GM18511 (cell line): ENCODE measurements at regions not wholly inside any gene's neighbourhood (a gene's known extent, or its start where the extent isn't known, plus 50 kb on each side); places are given as distances from the start of the nearest gene placed in this dataset.

Experiments used
- ATAC-seq: cut with Tn5 transposase; IDR thresholded peaks from one replicate; pipeline ENCODE4 v1.9.1; 2021; ENCODE audit warnings: mild to moderate bottlenecking, moderate library complexity; ENCODE audit not compliant: unreplicated experiment

DNA sequence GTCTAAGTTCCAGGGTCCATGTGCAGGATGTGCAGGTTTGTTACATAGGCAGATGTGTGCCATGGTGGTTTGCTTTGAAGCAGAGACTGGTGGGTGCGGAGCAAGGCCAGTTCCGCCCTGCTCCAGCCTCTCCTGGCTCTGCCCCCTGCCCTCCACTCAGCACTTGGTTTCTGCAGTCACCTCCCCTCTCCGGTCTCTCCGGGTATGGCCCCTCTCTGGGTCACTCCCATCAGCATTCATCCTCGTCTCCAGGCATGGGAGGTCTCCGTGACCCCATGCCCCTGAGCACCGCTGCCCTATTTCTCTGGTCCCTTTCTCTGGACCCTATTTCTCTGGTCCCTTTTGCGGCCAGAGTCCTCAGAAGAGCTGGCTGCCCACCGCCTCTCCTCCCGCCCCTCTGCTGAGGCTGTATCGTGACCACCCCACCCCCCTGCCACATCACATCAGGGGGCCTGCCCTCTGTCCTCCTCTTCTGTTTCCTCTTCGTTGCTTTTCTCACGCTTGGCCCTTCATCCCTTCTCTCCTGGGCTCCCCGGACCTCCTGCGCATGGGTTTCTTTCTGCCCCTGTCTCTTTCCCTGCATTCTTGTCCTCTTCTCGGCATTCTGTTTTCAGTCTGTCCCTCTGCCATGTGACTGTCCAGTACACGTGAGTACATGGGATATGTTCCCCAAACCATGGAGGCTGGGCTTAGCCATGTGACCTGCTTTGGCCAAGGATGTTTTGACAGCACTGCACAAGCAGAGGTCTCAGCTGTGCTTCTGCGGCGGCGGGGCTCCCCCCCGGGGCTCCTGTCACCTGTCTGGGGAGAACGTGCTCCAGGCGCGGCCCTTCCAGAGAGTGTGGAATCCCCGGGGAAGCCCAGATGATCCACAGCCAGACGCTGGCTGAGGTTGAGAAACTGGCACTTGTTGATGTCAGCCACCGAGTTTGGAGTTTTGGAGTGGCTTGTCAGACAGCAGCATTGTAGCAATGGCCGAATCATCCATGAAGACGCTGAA lies 54.4 kb upstream of the C1orf174 start:
- ATAC-seq, result no peak

DNA sequence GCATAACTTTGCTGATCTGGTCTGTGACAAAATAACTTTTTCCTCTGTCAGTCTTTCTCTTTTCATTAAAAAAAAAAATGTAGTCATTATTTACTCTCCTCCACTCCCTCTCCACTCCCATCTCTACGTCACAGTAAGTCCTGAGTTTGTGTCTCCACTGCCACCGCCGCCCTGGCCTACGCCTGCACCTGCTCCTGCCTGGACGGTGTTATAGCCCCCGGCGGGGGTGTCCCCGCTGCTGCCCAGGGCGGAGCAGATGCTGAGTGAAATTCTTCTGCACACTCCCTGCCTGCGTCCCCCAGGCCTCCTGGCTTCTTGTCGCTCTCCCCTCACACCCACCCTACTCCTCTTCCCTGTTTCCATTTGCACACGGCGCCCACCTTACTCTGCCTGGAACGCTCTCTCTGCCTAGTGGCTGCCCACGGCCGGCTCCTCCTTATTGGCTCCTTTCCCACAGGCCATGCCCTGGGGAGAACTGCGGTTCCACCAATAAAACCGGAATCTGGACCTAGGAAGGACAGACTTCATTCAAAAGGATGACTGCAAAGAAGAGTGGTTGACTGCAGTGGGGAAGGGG lies 55.2 kb upstream of the C1orf174 start:
- no peak for ATAC-seq

DNA sequence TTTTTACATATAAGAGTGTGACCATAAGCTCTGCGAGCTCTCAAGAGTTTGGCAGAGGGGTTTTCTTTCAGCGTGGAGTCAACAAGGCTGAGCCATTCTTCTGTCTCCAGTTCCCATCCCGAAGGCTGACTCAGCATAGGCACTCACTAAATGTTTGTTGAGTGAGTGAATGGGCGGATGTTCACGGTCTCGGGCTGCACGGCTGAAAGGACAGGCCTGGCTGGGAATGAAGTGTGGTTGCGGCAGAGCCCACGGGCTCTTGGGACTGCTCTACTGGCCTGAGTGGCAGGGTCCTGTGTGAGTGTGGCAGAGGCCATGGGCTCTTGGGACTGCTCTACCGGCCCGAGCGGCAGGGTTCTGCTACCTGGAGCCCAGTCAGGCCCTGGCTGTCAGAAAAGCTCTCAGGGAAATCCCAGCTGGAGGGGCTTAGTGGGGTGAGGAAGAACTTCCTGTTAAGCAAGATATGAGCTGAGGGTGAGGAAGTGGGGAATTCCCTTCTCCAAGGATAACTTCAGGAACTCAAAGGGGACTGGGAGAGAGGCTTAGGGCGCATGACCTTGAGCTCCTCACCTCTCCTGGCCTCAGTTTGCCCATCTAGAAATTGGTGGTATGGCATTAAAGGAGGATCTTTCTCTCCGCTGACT lies 56.6 kb upstream of the C1orf174 start:
- ATAC-seq, result no peak

DNA sequence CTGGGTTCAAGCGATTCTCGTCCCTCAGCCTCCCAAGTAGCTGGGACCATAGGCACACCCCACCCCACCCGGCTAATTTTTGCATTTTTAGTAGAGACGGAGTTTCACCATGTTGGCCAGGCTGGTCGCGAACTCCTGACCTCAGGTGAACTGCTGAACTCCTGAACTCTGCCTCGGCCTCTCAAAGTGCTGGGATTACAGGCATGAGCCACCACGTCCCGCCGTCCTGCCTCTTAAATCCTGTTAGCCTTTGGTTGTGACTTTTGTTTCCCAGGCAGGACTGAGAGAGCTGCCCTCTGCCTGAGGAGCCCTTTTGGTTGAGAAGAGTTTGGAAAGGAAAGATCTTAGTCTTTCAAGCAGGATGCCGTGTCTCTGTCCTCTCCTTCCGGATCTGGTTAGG lies 59.3 kb upstream of the C1orf174 start:
- no peak for ATAC-seq

- no peak for ATAC-seq
Observed at GRCh38 chr1:3963554-3963953, 63.5 kb upstream of the C1orf174 start.

- no peak for ATAC-seq
Observed at GRCh38 chr1:3965693-3966092, 65.6 kb upstream of the C1orf174 start.

GRCh38 chr1:3968851-3969250 lies 68.8 kb upstream of the C1orf174 start:
- no peak for ATAC-seq

- ATAC-seq, result no peak
Observed at GRCh38 chr1:3971981-3972380, 71.9 kb upstream of the C1orf174 start.

DNA sequence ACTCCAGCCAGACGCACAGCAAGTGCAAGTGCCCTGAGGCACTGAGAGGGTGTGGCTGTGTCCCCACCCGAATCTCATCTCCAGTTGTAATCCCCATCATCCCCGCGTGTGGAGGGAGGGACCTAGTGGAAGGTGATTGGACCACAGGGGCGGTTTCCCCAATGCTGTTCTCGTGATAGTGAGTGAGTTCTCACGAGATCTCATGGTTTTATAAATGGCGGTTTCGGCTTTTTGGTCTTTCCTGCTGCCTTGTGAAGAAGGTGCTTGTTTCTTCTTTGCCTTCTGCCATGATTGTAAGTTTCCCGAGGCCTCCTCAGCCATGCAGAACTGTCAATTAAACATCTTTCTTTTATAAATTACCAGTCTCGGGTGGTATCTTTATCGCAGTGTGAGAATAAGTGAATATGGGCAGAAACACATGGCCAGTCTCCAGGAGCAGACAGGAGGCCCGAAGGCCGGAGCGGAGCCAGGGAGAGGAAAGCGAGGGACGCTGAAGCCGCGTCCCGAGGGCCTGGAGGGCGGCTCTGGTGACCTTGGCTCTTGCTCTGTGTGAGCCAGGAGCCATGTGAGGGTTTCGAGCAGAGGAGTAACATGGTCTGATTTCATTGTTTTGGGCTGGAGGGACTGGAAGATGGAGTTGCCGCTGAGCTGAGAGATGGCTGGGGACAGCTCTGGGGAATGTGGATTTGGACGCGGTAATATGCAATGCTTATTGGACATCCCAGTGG lies 76.0 kb upstream of the C1orf174 start:
- no peak for ATAC-seq

DNA sequence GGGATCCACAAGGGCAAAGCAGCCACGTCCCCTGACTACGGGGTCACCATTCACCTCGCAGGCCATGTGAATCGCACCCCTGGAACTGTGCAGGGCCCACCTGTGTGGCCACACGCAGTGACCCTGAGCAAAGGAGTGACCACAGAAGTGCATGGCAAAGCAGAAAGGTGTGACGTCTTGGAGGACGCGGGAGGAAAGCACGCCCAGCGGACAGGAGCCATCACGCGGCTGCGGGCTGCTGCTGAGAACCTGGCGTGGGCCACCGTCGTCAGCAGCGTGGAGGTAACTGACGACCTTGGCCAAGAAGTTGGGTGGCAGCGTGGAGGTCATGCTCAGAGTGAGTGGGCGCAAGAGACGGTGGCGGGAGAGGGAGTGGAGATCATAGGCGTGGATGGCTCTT lies 76.7 kb upstream of the C1orf174 start:
- ATAC-seq, result no peak

GRCh38 chr1:3978196-3978989 lies 78.3 kb upstream of the C1orf174 start:
- no peak for ATAC-seq

GRCh38 chr1:3978990-3979325 lies 78.9 kb upstream of the C1orf174 start:
- no peak for ATAC-seq

- no peak for ATAC-seq
Observed at GRCh38 chr1:3981261-3981660, 81.2 kb upstream of the C1orf174 start.

- ATAC-seq, result no peak
Observed at GRCh38 chr1:3981746-3982505, 81.9 kb upstream of the C1orf174 start.

- no peak for ATAC-seq
Observed at GRCh38 chr1:3983181-3983580, 83.1 kb upstream of the C1orf174 start.

GRCh38 chr1:3984586-3984985 lies 84.5 kb upstream of the C1orf174 start:
- no peak for ATAC-seq

DNA sequence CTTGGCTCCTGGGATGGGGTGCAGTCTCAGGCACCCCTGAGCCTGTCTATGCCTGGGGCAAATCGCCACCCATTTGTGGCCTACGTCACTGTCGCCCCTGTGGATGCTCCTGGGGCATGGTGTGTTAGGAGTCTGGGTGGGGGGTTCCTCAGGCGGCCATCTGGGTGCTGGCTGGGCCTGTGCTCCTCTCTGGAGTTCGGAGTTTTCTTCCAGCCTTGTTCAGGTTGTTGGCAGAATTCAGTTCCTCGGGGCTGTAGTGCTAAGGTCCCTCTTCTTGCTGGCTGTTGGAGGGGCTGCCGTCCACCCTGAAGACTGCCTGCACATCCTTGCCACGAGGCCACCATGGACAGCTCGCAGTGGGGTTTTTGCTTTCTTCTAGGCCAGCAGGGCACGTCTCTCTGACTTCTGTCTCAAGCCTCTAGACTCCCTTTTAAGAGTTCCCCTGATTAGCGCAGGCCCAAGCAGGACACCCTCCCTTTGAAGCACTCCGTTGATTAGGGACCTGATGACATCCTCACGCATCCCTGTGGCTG lies 86.7 kb upstream of the C1orf174 start:
- ATAC-seq, result no peak

DNA sequence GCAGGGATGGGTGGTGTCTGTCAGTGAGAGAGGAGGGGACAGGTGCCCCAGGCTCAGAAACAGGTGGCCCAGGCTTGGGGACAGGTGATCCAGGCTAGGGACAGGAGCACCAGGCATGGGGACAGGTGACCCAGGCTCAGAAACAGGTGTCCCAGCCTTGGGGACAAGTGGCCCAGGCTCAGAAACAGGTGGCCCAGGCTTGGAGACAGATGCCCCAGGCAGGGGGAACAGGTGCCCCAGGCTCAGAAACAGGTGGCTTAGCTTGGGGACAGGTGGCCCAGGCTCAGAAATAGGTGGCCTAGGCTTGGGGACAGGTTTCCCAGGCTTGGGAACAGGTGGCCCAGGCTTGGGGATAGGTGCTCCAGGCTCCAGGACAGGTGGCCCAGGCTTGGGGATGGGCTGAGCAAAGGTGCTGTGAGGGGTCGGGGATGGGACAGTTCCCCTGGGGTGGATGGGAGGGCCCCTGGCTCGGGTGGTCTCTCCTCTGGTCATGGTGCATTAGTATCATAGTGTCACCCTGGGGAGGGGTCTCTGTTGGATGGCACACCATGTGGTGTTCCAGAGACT lies 87.7 kb upstream of the C1orf174 start:
- no peak for ATAC-seq

- ATAC-seq, result no peak
Observed at GRCh38 chr1:3988431-3988830, 88.4 kb upstream of the C1orf174 start.
